ENCODE measurements at regions not wholly inside any gene's neighbourhood (a gene's known extent, or its start where the extent isn't known, plus 50 kb on each side); places are given as distances from the start of the nearest gene placed in this dataset.

DNA sequence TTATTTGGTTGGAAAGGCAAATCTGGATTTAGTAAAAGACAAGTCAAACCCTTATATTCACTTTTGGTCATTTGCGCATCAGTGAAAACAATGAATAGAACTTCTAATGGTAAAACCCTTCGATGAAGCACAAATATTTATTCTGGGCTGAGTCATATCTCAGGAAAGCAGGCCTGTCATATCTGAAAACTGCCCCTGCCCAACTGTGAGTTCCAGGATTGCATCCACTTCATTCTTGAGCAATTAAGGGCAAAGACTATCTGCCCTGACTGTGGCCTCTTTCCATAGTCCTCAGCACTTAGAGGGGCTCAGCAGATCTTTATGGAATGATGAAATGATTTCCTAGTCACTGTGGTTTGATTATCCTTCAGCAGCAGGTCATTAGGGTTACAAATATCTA is 795.2 kb upstream of the ID2 start:
- TF ChIP-seq, protein P1, sequence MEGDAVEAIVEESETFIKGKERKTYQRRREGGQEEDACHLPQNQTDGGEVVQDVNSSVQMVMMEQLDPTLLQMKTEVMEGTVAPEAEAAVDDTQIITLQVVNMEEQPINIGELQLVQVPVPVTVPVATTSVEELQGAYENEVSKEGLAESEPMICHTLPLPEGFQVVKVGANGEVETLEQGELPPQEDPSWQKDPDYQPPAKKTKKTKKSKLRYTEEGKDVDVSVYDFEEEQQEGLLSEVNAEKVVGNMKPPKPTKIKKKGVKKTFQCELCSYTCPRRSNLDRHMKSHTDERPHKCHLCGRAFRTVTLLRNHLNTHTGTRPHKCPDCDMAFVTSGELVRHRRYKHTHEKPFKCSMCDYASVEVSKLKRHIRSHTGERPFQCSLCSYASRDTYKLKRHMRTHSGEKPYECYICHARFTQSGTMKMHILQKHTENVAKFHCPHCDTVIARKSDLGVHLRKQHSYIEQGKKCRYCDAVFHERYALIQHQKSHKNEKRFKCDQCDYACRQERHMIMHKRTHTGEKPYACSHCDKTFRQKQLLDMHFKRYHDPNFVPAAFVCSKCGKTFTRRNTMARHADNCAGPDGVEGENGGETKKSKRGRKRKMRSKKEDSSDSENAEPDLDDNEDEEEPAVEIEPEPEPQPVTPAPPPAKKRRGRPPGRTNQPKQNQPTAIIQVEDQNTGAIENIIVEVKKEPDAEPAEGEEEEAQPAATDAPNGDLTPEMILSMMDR (IDR thresholded peaks at IDR 0.05; ENCODE audit: low read length) = no peak
- TF ChIP-seq EZH2phosphoT487 (IDR thresholded peaks at IDR 0.05; ENCODE audit: low read length) = no peak
